NCI-H226 (cell line): ENCODE measurements at regions not wholly inside any gene's neighbourhood (a gene's known extent, or its start where the extent isn't known, plus 50 kb on each side); places are given as distances from the start of the nearest gene placed in this dataset.
A peak's percentile ranks its signal among the peaks of the same experiment; 100 is the strongest.

Source experiments
- DNase-seq: peaks from one replicate; pipeline ENCODE4 v3.0.0-alpha.2; 2015

DNA sequence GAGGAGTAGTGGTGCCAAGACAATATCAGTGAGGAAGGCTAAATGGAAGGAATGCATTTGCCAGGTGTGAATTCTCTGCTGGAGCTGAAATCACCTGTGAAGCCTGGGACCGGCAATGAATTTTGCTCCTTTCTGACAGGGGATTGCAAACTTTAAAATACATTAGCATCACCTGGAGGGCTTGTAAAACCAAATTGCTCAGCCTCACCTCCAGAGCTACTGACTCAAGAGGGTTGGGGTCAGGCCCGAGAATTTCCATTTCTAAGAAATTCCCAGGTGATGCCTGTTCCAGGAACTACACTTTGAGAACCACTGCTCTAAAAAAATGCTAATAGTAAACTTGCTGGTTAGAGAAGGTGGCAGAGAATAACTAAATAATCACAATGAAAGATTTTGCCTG lies 445.6 kb upstream of the RBMS3 start:
- no peak for DNase-seq

DNA sequence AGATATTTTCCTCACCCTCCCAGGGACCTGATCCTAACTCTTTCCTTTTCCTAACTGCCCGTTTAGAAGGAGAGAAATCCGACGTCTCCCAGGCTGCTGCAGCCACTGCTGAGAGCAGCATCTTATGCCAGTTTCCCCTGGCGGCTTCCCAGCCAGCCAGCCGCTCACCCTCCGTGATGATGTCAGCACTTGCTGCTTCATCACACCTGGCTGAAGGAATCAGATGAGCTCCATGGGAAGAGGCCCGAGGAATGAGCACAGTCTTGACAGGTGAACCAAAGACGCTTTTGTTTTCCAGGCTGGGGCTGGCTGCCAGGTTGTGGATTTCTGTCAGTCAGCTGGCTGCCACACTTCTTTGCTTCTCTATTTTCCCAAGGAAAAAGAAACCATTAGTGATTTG lies 445.1 kb upstream of the RBMS3 start:
- DNase-seq: no peak

- DNase-seq: no peak
These were observed 444.7 kb upstream of the RBMS3 start for GRCh38 chr3:28836199-28836598.

- no peak for DNase-seq
These were observed 439.9 kb upstream of the RBMS3 start for GRCh38 chr3:28840976-28841376.

DNA sequence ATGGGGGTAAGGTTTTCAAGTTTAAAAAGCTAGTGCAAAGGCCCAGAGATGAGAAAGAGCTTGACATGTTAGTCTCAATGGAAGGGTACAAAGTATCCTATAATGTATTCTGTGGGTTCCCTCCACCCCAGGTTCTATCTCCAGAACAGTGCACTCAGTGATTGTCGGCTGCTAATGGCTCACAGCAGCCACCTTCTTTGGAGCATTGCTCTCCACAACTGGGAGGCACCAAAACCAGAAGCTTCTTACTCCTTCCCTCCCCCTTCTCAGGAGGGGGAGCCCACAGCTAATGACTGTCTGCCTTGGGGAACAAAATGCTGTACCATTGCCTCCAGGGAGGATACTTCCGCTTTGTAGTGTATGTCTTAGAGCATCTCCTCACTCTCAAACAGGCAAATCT lies 439.4 kb upstream of the RBMS3 start:
- DNase-seq: no peak

DNA sequence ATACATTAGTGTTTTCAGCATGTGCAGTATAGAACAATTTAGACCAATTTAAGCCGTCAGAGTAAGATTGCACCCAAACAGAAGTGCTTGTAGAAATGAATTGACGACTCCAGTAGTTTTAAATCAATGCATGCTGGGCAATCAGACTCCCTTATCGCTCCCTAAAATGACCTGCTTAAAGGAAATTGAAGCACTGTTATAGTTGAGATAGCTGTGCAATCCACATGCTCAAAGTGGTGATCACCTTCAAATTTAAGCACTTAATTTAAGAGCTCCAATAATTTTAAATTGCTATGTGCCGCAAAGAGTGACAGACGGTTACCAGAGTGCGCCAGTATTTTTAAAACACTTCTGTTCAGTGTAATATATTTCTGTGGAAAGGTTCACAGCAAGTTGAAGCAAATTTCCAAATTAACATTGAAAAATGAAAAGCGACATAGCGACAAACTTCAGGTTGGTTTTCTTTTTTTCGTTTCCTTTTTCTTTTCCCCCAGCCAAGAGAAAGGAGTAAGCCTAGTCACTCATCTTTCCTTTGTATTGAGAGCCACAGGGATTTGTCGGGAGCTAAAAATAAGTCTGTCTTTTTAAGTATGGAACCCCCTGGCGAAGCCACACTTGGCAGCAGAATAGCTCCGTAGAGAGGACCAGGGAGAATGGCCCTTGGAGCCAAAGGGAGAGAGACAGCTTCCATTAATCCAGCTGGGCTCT lies 436.4 kb upstream of the RBMS3 start:
- no peak for DNase-seq

GRCh38 chr3:28845006-28845324 lies 435.9 kb upstream of the RBMS3 start:
- no peak for DNase-seq

GRCh38 chr3:28846971-28847478 lies 433.8 kb upstream of the RBMS3 start:
- DNase-seq: no peak

GRCh38 chr3:28847736-28848135 lies 433.1 kb upstream of the RBMS3 start:
- no peak for DNase-seq

DNA sequence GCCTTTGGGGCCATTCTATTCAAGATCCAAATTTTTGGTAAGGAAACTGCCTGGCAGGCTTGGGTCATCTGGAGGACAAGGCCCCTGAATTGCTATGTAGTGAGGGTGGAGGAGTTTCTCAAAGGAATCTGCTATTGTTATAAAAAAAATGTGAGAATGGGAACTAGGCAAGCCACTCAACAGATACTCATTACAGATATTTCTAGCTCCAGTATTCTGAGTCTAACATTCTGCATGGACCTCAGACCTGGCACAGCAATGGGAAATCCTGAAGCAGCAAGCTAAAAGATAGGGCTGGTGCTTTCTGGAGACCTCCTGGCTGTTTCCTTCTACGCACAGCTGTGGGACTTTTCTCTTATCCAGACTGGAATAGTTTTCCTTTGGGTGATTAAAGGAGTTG lies 430.7 kb upstream of the RBMS3 start:
- DNase-seq: peak; percentile 89

DNA sequence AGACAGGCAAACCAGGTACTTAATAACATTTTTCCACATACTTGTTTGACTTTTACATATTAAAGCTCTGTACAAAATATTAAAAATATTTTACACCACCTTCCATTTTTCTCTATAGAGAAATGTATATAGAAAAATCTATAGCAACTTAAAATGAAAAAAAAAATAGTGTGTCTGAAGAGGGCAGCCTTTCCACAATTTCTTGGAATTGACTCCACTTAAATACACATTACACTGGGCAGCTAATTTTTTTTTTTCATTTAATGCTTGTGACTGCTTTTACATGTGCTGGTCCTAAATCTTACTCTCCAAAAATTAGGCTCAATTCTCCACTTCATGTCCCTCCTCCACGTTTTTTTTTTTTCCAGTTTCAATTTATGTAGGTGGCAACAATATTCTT lies 427.0 kb upstream of the RBMS3 start:
- no peak for DNase-seq

GRCh38 chr3:28856796-28857195 lies 424.1 kb upstream of the RBMS3 start:
- DNase-seq: peak; percentile 20

DNA sequence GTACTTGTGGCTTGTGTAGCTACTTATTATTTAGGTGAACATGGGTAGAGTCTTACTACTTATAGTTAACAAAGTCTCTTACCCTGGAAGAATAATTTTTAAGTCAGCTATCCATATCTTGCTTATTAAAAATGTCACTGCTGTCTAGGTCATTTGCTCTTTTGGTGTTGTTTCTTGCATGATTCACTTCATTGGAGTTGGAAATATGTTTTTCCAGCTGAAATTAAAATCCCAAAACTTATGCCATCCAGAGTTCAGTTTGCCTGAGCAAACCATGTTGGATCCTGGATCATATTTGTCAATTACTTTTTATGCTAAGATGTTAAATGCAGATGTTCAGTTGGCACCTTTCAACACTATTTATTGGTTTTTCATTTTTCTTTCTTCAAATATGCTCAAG lies 421.0 kb upstream of the RBMS3 start:
- no peak for DNase-seq

DNA sequence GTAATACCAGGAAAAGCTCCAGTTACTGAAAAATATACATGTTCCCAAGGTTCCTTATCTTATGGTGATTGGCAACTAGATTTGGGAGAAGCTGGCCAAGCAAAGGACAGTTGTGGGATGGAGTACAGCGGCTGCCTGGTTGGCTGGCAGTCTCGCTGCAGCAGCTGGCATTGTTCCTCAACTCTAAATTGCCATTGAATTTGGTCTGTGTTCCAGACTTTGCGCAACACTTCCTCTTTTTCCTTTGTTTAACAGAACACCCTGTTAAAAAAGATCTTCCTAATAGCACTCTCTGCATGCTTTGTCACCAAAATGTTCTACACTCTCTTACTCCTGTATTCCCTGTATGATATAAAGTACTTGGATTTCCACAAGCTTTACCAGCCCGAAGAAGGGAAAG lies 420.6 kb upstream of the RBMS3 start:
- DNase-seq: no peak

DNA sequence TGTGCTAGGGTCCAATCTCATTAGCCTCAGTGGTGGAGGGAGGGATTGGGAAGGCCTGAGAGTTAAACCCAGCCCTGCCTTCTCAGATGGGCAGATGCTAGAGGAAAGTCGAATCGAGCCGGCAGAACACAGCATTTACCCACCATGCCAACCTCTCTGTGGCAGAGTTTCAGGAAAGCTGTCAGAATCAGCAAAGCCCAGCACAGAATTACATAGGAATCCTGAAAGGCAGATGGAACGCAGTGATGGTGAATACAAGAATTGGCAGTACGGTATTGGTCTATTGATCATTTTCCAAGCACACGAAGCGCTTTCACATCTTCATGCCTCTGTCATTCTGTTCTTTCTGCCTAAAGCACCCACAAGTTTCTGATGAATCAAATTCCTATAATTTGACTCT lies 417.7 kb upstream of the RBMS3 start:
- no peak for DNase-seq

DNA sequence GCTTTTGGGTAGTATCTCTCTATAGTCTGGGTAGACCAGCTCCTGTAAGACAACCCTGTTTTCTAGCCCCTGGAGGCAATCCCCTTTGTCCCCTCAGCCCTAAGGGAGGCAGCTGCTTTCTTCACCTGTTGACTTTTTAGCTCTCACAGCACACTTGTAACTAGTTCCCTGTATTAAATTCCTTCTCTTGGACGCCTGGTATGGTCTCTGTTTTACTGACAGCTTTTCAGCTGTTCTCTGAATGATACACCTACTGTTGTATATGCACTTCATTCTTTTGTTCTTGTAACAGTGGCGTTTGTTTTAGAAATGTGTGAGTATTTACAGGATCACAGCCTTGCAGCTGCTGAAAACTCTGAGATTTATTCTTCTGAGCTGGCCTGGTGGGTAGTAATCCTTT lies 413.0 kb upstream of the RBMS3 start:
- DNase-seq: no peak

- no peak for DNase-seq
These were observed 412.0 kb upstream of the RBMS3 start for GRCh38 chr3:28868897-28869296.

GRCh38 chr3:28877912-28878311 lies 403.0 kb upstream of the RBMS3 start:
- DNase-seq: no peak

DNA sequence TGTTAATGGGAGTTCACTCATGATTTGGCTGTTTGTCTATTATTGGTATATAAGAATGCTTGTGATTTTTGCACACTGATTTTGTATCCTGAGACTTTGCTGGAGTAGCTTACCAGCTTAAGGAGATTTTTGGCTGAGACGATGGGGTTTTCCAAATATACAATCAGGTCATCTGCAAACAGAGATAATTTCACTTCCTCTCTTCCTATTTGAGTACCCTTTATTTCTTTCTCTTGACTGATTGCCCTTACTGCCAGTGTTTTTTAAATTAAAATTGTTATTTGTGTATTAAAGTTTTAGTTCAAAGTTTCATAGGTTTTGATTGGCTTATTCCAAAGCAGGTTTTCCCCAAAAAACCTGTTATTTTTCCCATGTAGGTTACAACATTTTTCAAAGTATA lies 390.5 kb upstream of the RBMS3 start:
- no peak for DNase-seq

DNA sequence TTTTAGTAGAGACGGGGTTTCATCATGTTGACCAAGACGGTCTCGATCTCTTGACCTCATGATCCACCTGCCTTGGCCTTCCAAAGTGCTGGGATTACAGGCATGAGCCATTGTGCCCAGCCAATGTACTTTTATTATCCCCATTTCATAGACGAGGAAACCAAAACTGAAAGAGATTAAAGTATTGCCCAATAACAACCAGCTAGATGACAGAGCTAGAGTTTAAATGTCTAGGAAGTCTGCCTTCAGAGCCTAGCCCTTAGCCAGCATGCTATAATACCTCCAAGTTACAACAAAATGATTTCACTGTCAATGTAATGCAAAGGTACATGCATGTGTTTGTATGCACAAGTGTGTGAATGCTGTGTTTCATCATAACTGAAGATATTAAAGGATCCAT lies 389.4 kb upstream of the RBMS3 start:
- no peak for DNase-seq

DNA sequence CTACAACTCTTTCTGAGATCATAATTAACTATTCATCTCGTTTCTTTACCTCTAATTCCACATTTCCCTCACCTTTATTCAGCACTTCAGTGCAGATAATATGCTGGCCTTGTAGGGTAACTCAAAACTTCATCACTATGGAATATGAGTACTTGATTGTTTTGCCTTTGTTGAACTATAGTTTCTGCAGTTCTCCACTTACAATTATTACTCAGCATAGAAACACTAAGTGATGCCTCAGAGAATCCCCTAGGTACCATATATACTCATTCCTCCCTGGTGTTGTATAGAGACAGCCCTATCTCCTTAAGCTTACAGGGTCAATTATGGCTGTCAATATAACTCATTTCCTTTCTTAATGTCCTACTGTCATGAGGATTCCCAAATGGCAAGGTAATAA lies 380.6 kb upstream of the RBMS3 start:
- DNase-seq: no peak

DNA sequence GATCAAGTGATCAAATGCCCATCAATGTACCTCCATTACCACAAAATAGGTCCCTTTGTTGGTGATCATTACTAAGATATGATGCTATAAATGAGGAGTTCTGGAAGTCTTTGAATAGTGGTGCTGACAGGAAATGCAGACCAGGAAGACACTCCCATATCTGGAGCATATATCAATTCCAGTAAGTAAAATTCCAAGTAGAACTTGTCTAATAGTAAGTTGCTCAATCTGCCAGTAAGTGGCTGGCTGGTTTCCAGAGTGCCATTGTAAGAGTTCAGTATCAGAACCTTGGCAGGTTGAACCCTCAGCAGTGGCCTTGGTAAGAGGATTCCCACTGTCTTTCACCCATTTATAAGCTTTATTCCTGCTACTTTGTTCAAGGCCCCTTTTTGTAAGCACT lies 379.9 kb upstream of the RBMS3 start:
- DNase-seq: peak; percentile 17

DNA sequence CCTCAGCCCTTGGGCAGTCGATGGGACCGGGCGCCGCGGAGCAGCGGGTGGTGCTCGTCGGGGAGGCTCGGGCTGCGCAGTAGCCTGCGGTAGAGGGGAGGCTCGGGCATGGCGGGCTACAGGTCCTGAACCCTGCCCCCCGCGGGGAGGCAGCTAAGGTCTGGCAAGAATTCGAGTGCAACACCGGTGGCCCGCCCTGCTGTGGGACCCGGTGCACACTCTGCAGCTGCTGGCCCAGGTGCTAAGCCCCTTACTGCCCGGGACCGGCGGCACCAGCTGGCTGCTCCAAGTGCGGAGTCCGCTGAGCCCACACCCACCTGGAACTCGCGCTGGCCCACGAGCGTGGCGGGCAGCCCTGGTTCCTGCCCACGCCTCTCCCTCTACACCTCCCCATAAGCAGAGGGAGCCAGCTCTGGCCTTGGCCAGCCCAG lies 377.7 kb upstream of the RBMS3 start:
- no peak for DNase-seq

GRCh38 chr3:28905798-28906197 lies 375.1 kb upstream of the RBMS3 start:
- no peak for DNase-seq

GRCh38 chr3:28906561-28907310 lies 374.1 kb upstream of the RBMS3 start:
- no peak for DNase-seq
